Spleen (tissue), 11 donors: ENCODE measurements at regions not wholly inside any gene's neighbourhood (a gene's known extent, or its start where the extent isn't known, plus 50 kb on each side); places are given as distances from the start of the nearest gene placed in this dataset.
"Not testable (repeated sequence)": the region's sequence is repeated elsewhere in the genome, so short reads cannot be mapped to it uniquely, and the experiment has no call there.

Experiments
- DNase-seq: peaks from one replicate; pipeline ENCODE4 v3.0.0-alpha.2; 2020
- H3K27ac ChIP-seq, 8 donors: fragments of 200-600 bp; sonication (generic) in 7 of 8; 1 replicate in 4 of 8; 2 replicates in 4 of 8; pipeline versions ENCODE4 v1.5.0 to v1.8.0; 2016 to 2021; ENCODE audit warnings: inconsistent platforms in 4 of 8, mild to moderate bottlenecking in 4 of 8, moderate library complexity in 1 of 8
- H3K27me3 ChIP-seq, 7 donors: fragments of 200-600 bp; sonication (generic) in 6 of 7; replicated peaks in 1 of 7; 1 replicate in 4 of 7; 2 replicates in 3 of 7; pipeline versions ENCODE4 v1.5.0 to v1.8.0; 2016 to 2021; ENCODE audit warnings: inconsistent platforms in 3 of 7, mild to moderate bottlenecking in 1 of 7
- H3K36me3 ChIP-seq, 6 donors: fragments of 200-600 bp; sonication (generic) in 5 of 6; 1 replicate in 4 of 6; 2 replicates in 2 of 6; pipeline versions ENCODE4 v1.5.0 to v1.8.0; 2016 to 2021; ENCODE audit warnings: inconsistent platforms in 2 of 6
- H3K4me1 ChIP-seq, 6 donors: fragments of 200-600 bp; sonication (generic) in 5 of 6; 1 replicate in 3 of 6; 2 replicates in 3 of 6; pipeline versions ENCODE4 v1.5.0 to v1.8.0; 2016 to 2021; ENCODE audit warnings: inconsistent platforms in 3 of 6
- H3K4me3 ChIP-seq, 8 donors: fragments of 200-600 bp; sonication (generic) in 7 of 8; 1 replicate in 4 of 8; 2 replicates in 4 of 8; pipeline versions ENCODE4 v1.5.0 to v1.8.0; 2016 to 2021; ENCODE audit warnings: inconsistent platforms in 4 of 8, mild to moderate bottlenecking in 4 of 8, moderate library complexity in 2 of 8
- H3K9me3 ChIP-seq, 8 donors: fragments of 200-600 bp; sonication (generic) in 7 of 8; 1 replicate in 4 of 8; 2 replicates in 4 of 8; pipeline versions ENCODE4 v1.5.0 to v1.8.0; 2016 to 2021; ENCODE audit warnings: inconsistent platforms in 4 of 8
- POLR2A ChIP-seq, 3 donors: fragments of 450-650 bp; IDR thresholded peaks; one replicate each; pipeline ENCODE4 v1.5.1; 2017; ENCODE audit warnings: antibody characterized with exemption in 3 of 3, mild to moderate bottlenecking in 1 of 3
- POLR2AphosphoS5 ChIP-seq, 3 donors: sonication (generic); formaldehyde crosslinking; IDR thresholded peaks; one replicate each; pipeline ENCODE4 v1.5.1; 2017; ENCODE audit warnings: antibody characterized with exemption in 3 of 3
- WGBS, 5 donors: extraction: QIAGEN DNeasy Blood & Tissue Kit in 3 of 5; methylation state at CpG; one replicate each; pipeline versions ENCODE4 v1.1.5 to v1.1.7; 2013 to 2018; 5-methylcytosine and 5-hydroxymethylcytosine counted together
- intact Hi-C: fragments of 100-400 bp; cut with DNase I; formaldehyde crosslinking; loops from one replicate; pipeline ENCODE4 v1.15.0; 2023; ENCODE audit warnings: low total_unique reads
- TF ChIP-seq, protein P1 (sequence below), 11 experiments: fragments of 200-600 bp in 7 of 11; fragments of 450-650 bp in 4 of 11; sonication (generic) in 4 of 11; IDR thresholded peaks in 8 of 11; conservative IDR thresholded peaks in 3 of 11; 1 replicate in 7 of 11; 2 replicates in 4 of 11; pipeline versions ENCODE4 v1.4.0 to v1.8.0; 2016 to 2021; ENCODE audit warnings: antibody characterized with exemption in 11 of 11, inconsistent platforms in 4 of 11, mild to moderate bottlenecking in 1 of 11
- donor health status: healthy with polysubstance abuse.
- donor health status: DM: no; HTN: no; CAD: no; lungs with moderate emphysema.
- donor health status: DM: no; HTN: no; CAD: no.
- donor health status: Bipolar disorder and iron deficiency.
- donor health status: healthy.
- donor health status: DM: no; HTN: no; CAD: no.
- donor health status: DM: yes; HTN: yes; CAD: no.

DNA sequence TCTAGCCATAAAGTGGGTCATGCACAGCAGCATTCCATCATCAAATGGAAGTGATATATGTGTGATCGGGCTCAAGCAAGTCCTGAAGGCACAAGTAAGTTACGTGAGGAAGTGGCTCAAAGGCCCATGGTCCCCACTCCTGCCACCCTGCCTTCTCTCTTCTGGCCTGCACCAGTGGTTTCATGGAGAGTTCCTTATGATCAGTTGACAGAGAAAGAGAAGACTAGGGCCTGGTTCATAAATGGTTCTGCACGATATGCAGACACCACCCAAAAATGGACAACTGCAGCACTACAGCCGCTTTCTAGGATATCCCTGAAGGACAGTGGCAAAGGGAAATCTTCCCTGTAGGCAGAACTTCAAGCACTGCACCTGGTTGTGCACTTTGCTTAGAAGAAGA, 412.6 kb upstream of the SMIM21 start:
- H3K4me1 ChIP-seq = no peaks in the 10 kb centered on the region
- intact Hi-C loops = no loop called here
- no peaks in the 10 kb centered on the region for H3K9me3 ChIP-seq
- TF ChIP-seq POLR2AphosphoS5 (IDR thresholded peaks at IDR 0.05) (no peak), POLR2A (IDR thresholded peaks at IDR 0.05) (no peak)
- TF ChIP-seq, protein P1, sequence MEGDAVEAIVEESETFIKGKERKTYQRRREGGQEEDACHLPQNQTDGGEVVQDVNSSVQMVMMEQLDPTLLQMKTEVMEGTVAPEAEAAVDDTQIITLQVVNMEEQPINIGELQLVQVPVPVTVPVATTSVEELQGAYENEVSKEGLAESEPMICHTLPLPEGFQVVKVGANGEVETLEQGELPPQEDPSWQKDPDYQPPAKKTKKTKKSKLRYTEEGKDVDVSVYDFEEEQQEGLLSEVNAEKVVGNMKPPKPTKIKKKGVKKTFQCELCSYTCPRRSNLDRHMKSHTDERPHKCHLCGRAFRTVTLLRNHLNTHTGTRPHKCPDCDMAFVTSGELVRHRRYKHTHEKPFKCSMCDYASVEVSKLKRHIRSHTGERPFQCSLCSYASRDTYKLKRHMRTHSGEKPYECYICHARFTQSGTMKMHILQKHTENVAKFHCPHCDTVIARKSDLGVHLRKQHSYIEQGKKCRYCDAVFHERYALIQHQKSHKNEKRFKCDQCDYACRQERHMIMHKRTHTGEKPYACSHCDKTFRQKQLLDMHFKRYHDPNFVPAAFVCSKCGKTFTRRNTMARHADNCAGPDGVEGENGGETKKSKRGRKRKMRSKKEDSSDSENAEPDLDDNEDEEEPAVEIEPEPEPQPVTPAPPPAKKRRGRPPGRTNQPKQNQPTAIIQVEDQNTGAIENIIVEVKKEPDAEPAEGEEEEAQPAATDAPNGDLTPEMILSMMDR (IDR thresholded peaks at IDR 0.05 in 8 of 11, conservative IDR thresholded peaks at IDR 0.05 in 3 of 11) = no peak
- 73 to 88% (median 75%) methylated on average over 4 of the region's 4 CpGs for WGBS, 5 donors
- H3K27me3 ChIP-seq = no peaks in the 10 kb centered on the region
- no peak overlapping the region for H3K27ac ChIP-seq
- H3K4me3 ChIP-seq = no peak overlapping the region
- no peak for DNase-seq
- no peaks in the 10 kb centered on the region for H3K36me3 ChIP-seq

DNA sequence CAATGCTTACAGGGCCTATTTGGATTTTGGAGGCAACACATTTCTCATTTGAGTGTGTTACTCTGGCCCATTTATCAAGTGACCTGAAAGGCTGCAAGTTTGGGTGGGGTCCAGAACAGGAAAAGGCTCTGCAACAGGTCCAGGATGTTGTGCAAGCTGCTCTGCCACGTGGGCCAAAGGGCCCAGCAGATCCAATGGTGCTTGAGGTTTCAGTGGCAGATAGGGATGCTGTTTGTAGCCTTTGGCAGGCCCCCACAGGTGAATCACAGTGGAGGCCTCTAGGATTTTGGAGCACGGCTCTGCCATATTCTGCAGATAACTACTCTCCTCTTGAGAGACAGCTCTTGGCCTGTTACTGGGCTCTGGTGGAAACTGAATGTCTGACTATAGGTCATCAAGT, 412.2 kb upstream of the SMIM21 start:
- H3K4me3 ChIP-seq, H3K4me1 ChIP-seq, H3K36me3 ChIP-seq, DNase-seq, H3K9me3 ChIP-seq, H3K27ac ChIP-seq, intact Hi-C loops, H3K27me3 ChIP-seq: not testable (repeated sequence)
- 0 to 58% (median 50%) methylated on average over 1 to 2 of the region's 2 CpGs for WGBS, 5 donors

DNA sequence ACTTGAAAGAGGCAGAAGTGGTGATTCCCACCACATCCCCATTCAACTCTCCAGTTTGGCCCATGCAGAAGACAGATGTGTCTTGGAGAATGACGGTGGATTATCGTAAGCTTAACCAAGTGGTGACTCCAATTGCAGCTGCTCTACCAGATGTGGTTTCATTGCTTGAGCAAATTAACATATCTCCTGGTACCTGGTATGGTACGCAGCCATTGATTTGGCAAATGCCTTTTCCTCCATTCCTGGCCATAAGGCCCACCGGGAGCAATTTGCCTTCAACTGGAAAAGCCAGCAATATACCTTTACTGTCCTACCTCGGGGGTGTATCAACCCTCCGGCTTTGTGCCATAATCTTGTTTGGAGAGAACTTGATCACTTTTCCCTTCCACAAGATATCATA, 411.5 kb upstream of the SMIM21 start:
- Histone ChIP-seq H3K27me3 (no peaks in the 10 kb centered on the region), H3K9me3 (no peaks in the 10 kb centered on the region), H3K27ac (no peak overlapping the region), H3K36me3 (no peaks in the 10 kb centered on the region), H3K4me3 (no peak overlapping the region), H3K4me1 (no peaks in the 10 kb centered on the region)
- TF ChIP-seq POLR2AphosphoS5 (IDR thresholded peaks at IDR 0.05) (no peak), POLR2A (IDR thresholded peaks at IDR 0.05) (no peak)
- TF ChIP-seq, protein P1 (IDR thresholded peaks at IDR 0.05 in 8 of 11, conservative IDR thresholded peaks at IDR 0.05 in 3 of 11) = no peak
- WGBS, 5 donors = 89 to 98% (median 95%) methylated on average over 6 of the region's 6 CpGs
- intact Hi-C loops = no loop called here
- DNase-seq = no peak

DNA sequence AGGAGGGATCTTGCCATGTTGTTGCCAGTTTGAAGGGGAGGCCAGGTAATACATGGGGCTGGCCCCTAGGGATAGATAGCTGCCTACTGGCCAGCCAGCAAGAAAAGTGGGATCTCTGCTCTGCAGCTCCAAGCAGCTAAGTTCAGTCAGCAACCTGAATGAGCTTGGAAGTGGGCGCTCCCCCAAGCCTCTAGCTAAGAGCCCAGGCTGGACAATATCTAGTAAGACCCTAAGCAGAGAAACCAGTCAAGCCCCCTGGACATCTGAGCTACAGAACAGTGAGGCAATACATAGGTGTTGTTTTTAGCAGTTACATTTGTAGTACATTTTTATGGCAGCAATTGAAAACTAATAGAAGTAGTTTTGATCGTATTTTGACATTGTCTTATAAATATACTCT, 409.8 kb upstream of the SMIM21 start:
- intact Hi-C loops = no loop called here
- H3K36me3 ChIP-seq = no peaks in the 10 kb centered on the region
- H3K27me3 ChIP-seq = no peaks in the 10 kb centered on the region
- H3K4me3 ChIP-seq = no peak overlapping the region
- WGBS, 5 donors = 88 to 97% (median 90%) methylated on average over 2 of the region's 2 CpGs
- TF ChIP-seq, protein P1 (IDR thresholded peaks at IDR 0.05 in 8 of 11, conservative IDR thresholded peaks at IDR 0.05 in 3 of 11) = no peak
- TF ChIP-seq POLR2A (IDR thresholded peaks at IDR 0.05) = no peak
- no peak for TF ChIP-seq POLR2AphosphoS5 (IDR thresholded peaks at IDR 0.05)
- no peaks in the 10 kb centered on the region for H3K4me1 ChIP-seq
- no peak for DNase-seq
- H3K9me3 ChIP-seq = no peaks in the 10 kb centered on the region
- no peak overlapping the region for H3K27ac ChIP-seq

DNA sequence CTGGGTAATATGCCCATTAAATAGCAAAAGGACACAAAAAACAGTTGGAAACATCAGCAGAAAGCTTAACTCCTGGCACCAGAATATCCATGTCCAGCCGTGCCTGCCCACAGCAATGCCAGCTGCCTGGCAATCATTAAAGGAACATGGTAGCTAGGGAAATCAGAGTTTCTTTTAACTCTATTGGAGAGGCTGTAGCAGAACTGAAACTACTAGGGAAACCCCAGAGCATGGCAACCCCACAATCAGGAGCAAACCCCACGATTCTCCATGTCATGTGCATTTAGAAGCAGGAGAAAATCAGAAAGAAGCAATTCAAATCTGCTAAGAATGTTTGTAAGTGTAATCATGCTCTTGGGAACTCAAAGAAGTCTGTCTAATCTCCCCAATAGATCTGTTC, 409.0 kb upstream of the SMIM21 start:
- 68 to 78% (median 73%) methylated on average over 2 of the region's 2 CpGs for WGBS, 5 donors
- TF ChIP-seq POLR2AphosphoS5 (IDR thresholded peaks at IDR 0.05) = no peak
- TF ChIP-seq POLR2A (IDR thresholded peaks at IDR 0.05) = no peak
- TF ChIP-seq, protein P1 (IDR thresholded peaks at IDR 0.05 in 8 of 11, conservative IDR thresholded peaks at IDR 0.05 in 3 of 11) = no peak
- no peaks in the 10 kb centered on the region for H3K27me3 ChIP-seq
- no peak for DNase-seq
- intact Hi-C loops = no loop called here
- no peaks in the 10 kb centered on the region for H3K36me3 ChIP-seq
- H3K9me3 ChIP-seq = no peaks in the 10 kb centered on the region
- H3K4me3 ChIP-seq = no peak overlapping the region
- H3K4me1 ChIP-seq = no peaks in the 10 kb centered on the region
- no peak overlapping the region for H3K27ac ChIP-seq
